HepG2 (cell line): ENCODE measurements at regions not wholly inside any gene's neighbourhood (a gene's known extent, or its start where the extent isn't known, plus 50 kb on each side); places are given as distances from the start of the nearest gene placed in this dataset.

Experiments used
- CHD4 ChIP-seq: fragments of 200-600 bp; sonication (generic); IDR thresholded peaks from 2 replicates; pipeline ENCODE4 v1.7.0; 2017; ENCODE audit warnings: mild to moderate bottlenecking, low read length, borderline replicate concordance
- MAFG ChIP-seq: sonication (generic); formaldehyde crosslinking; IDR thresholded peaks from 2 replicates; pipeline ENCODE4 v1.5.1; 2020; ENCODE audit warnings: mild to moderate bottlenecking, missing genetic modification reagents
- NR2F2 ChIP-seq: IDR thresholded peaks from 2 replicates; pipeline ENCODE4 v1.6.1; 2012; ENCODE audit warnings: low read depth, inconsistent platforms, borderline replicate concordance
- SMC3 ChIP-seq: IDR thresholded peaks from 2 replicates; pipeline ENCODE4 v1.6.1; 2011; ENCODE audit warnings: low read length, improper control_type of control experiment
- TCF7L2 ChIP-seq: IDR thresholded peaks from 2 replicates; pipeline ENCODE4 v1.6.1; 2011; ENCODE audit warnings: mild to moderate bottlenecking, low read depth, low read length, moderate library complexity
- TOE1 ChIP-seq: sonication (generic); formaldehyde crosslinking; IDR thresholded peaks from 2 replicates; pipeline ENCODE4 v1.4.0; 2020; ENCODE audit warnings: mild to moderate bottlenecking, missing genetic modification reagents
- ZNF263 ChIP-seq: sonication (generic); formaldehyde crosslinking; IDR thresholded peaks from 2 replicates; pipeline ENCODE4 v1.4.0; 2020; ENCODE audit warnings: missing genetic modification reagents
- ZNF713 ChIP-seq: sonication (generic); formaldehyde crosslinking; IDR thresholded peaks from 2 replicates; pipeline ENCODE4 v1.4.0; 2020; ENCODE audit warnings: mild to moderate bottlenecking, missing genetic modification reagents
- ZNF792 ChIP-seq: IDR thresholded peaks from 2 replicates; pipeline ENCODE4 v1.6.1; 2016
- TF ChIP-seq, protein P1 (sequence below): sonication (generic); formaldehyde crosslinking; IDR thresholded peaks from 2 replicates; pipeline ENCODE4 v1.4.0; 2020; ENCODE audit warnings: missing genetic modification reagents
- TF ChIP-seq, protein P2 (sequence below): sonication (generic); formaldehyde crosslinking; conservative IDR thresholded peaks from 2 replicates; pipeline ENCODE4 v1.4.0; 2020; ENCODE audit warnings: missing genetic modification reagents
- TF ChIP-seq, protein P3 (sequence below): sonication (generic); formaldehyde crosslinking; IDR thresholded peaks from 2 replicates; pipeline ENCODE4 v1.5.0; 2020; ENCODE audit warnings: mild to moderate bottlenecking, missing genetic modification reagents, moderate library complexity
- TF ChIP-seq, protein P4 (sequence below): IDR thresholded peaks from 2 replicates; pipeline ENCODE4 v1.6.1; 2012; ENCODE audit warnings: inconsistent platforms

DNA sequence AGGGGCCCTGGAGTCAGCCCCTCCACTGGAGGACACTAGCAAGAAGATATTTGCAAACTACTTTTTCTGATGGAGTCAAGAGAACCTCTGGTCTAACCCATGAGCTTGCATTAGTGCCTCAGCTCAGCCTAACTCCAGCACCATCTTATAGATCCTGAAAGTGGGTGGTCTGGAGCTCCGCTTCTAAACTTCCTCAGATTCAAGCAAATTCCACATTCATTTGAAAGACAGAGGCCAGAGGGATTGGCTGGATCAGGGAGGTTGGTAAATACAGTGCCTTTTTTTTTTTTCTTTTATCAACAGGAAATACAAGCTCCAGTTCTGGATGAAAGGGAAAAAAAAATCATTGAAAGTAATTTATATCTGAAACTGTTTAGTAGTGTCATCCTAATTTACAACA is 99.9 kb downstream of the ENC1 start:
- no peak for TF ChIP-seq TOE1 (CRISPR knock-in tag)
- no peak for TF ChIP-seq SMC3
- TF ChIP-seq, protein P1, sequence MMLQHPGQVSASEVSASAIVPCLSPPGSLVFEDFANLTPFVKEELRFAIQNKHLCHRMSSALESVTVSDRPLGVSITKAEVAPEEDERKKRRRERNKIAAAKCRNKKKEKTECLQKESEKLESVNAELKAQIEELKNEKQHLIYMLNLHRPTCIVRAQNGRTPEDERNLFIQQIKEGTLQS (CRISPR knock-in tag) = no peak
- no peak for TF ChIP-seq CHD4
- no peak for TF ChIP-seq ZNF263
- TF ChIP-seq ZNF713 = no peak
- TF ChIP-seq, protein P2, sequence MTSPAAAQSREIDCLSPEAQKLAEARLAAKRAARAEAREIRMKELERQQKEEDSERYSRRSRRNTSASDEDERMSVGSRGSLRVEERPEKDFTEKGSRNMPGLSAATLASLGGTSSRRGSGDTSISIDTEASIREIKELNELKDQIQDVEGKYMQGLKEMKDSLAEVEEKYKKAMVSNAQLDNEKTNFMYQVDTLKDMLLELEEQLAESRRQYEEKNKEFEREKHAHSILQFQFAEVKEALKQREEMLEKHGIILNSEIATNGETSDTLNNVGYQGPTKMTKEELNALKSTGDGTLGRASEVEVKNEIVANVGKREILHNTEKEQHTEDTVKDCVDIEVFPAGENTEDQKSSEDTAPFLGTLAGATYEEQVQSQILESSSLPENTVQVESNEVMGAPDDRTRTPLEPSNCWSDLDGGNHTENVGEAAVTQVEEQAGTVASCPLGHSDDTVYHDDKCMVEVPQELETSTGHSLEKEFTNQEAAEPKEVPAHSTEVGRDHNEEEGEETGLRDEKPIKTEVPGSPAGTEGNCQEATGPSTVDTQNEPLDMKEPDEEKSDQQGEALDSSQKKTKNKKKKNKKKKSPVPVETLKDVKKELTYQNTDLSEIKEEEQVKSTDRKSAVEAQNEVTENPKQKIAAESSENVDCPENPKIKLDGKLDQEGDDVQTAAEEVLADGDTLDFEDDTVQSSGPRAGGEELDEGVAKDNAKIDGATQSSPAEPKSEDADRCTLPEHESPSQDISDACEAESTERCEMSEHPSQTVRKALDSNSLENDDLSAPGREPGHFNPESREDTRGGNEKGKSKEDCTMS = no peak
- TF ChIP-seq MAFG (CRISPR knock-in tag) = no peak
- TF ChIP-seq, protein P3, sequence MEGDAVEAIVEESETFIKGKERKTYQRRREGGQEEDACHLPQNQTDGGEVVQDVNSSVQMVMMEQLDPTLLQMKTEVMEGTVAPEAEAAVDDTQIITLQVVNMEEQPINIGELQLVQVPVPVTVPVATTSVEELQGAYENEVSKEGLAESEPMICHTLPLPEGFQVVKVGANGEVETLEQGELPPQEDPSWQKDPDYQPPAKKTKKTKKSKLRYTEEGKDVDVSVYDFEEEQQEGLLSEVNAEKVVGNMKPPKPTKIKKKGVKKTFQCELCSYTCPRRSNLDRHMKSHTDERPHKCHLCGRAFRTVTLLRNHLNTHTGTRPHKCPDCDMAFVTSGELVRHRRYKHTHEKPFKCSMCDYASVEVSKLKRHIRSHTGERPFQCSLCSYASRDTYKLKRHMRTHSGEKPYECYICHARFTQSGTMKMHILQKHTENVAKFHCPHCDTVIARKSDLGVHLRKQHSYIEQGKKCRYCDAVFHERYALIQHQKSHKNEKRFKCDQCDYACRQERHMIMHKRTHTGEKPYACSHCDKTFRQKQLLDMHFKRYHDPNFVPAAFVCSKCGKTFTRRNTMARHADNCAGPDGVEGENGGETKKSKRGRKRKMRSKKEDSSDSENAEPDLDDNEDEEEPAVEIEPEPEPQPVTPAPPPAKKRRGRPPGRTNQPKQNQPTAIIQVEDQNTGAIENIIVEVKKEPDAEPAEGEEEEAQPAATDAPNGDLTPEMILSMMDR = no peak
- no peak for TF ChIP-seq TCF7L2
- TF ChIP-seq, protein P4, sequence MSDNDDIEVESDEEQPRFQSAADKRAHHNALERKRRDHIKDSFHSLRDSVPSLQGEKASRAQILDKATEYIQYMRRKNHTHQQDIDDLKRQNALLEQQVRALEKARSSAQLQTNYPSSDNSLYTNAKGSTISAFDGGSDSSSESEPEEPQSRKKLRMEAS = no peak
- TF ChIP-seq NR2F2 = no peak
- TF ChIP-seq ZNF792 (CRISPR knock-in tag) = no peak
